ENCODE measurements at regions not wholly inside any gene's neighbourhood (a gene's known extent, or its start where the extent isn't known, plus 50 kb on each side); places are given as distances from the start of the nearest gene placed in this dataset.

- Histone ChIP-seq H3K4me1 (ENCODE audit: control insufficient read depth, insufficient read depth, low read length) (no peaks in the 10 kb centered on the region), H3K27me3 (ENCODE audit: control insufficient read depth, insufficient read depth, low read length) (no peaks in the 10 kb centered on the region), H3K4ac (ENCODE audit: low read depth, low read length) (no peak overlapping the region), H3K4me3 (ENCODE audit: insufficient read depth, low read depth, low read length) (no peak overlapping the region), H2AK9ac (replicated peaks; ENCODE audit: low read depth, low read length, poor library complexity) (no peak overlapping the region), H3K79me1 (ENCODE audit: low read depth in 1 of 2, low read length in 2 of 2) (0 out of 4 replicates have a peak, but pooled peaks cover 0 to 4% of the 10 kb centered on the region in 2 experiments), H3K27ac (ENCODE audit: insufficient read depth, low read length) (no peak overlapping the region), H4K5ac (ENCODE audit: low read depth, low read length) (no peak overlapping the region), H3K14ac (replicated peaks; ENCODE audit: low read depth, low read length) (no peak overlapping the region), H4K20me1 (ENCODE audit: insufficient read depth, low read length) (no peaks in the 10 kb centered on the region), H2BK120ac (ENCODE audit: low read depth, low read length) (no peak overlapping the region), H2BK5ac (ENCODE audit: low read depth, low read length, poor library complexity, severe bottlenecking) (no peak overlapping the region), H3K4me2 (ENCODE audit: low read depth, low read length) (no peak overlapping the region), H3K36me3 (ENCODE audit: control insufficient read depth, insufficient read depth, low read length) (peaks cover 6% of the 10 kb centered on the region), H3K9me3 (ENCODE audit: control insufficient read depth, insufficient read depth, low read length) (no peaks in the 10 kb centered on the region), H2BK20ac (ENCODE audit: low read depth, low read length) (no peak overlapping the region), H4K8ac (ENCODE audit: low read depth in 2 of 2, low read length in 2 of 2) (no peak overlapping the region), H3K9ac (ENCODE audit: low read depth, low read length) (no peak overlapping the region), H3K23ac (ENCODE audit: low read depth, low read length) (no peak overlapping the region), H3K18ac (ENCODE audit: low read depth, low read length) (no peak overlapping the region), H3K56ac (ENCODE audit: extremely low read depth, insufficient read depth, low read length) (no peak overlapping the region), H2BK15ac (ENCODE audit: low read depth, low read length) (no peak overlapping the region), H2AFZ (replicated peaks; ENCODE audit: low read length, poor library complexity) (no peak overlapping the region), H3K9me1 (ENCODE audit: insufficient read depth, low read length) (no peaks in the 10 kb centered on the region), H4K91ac (ENCODE audit: insufficient read depth, low read depth, low read length) (no peak overlapping the region), H2AK5ac (ENCODE audit: low read depth, low read length) (no peak overlapping the region)
- DNase-seq (no peak), ATAC-seq (ENCODE audit: low read depth) (no peak)
- ChIA-PET CTCF (no interaction called here), POLR2A (ENCODE audit: unreplicated experiment) (no interaction called here)
- in situ Hi-C loops (cut with MboI; ENCODE audit: low sequenced_read_pairs) (no loop called here), intact Hi-C loops (cut with micrococcal nuclease) (loop anchor here (10.0 kb wide), 1 partner anchor 51 kb away; no protein-coding TSS in a partner anchor), dilution Hi-C loops (cut with HindIII; ENCODE audit: low sequenced_read_pairs, unreplicated experiment) (no loop called here)
- WGBS, 2 experiments (ENCODE audit: extremely low coverage in 2 of 2, insufficient read length in 1 of 2), result no CpG with 5 or more reads among the region's 1 CpG
- TF ChIP-seq MAZ (IDR thresholded peaks at IDR 0.05; ENCODE audit: borderline replicate concordance, low read depth, low read length) (no peak), CTCF (conservative IDR thresholded peaks at IDR 0.05; ENCODE audit: low read depth, low read length) (no peak), NFE2L2 (IDR thresholded peaks at IDR 0.05; ENCODE audit: low read depth, low read length) (no peak), CHD1 (IDR thresholded peaks at IDR 0.05; ENCODE audit: low read depth, low read length) (no peak), USF2 (IDR thresholded peaks at IDR 0.05; ENCODE audit: low read depth, low read length) (no peak), SMC3 (IDR thresholded peaks at IDR 0.05; ENCODE audit: low read depth, low read length) (no peak), RAD21 (IDR thresholded peaks at IDR 0.05; ENCODE audit: low read length) (no peak), CEBPB (IDR thresholded peaks at IDR 0.05; ENCODE audit: low read depth, low read length) (no peak), BHLHE40 (IDR thresholded peaks at IDR 0.05; ENCODE audit: low read depth, low read length) (no peak), MAFK (IDR thresholded peaks at IDR 0.05; ENCODE audit: low read depth, low read length) (no peak), ELK1 (IDR thresholded peaks at IDR 0.05; ENCODE audit: borderline replicate concordance, low read depth, low read length) (no peak), FOS (IDR thresholded peaks at IDR 0.05; ENCODE audit: low read depth, low read length) (no peak), POLR2A (IDR thresholded peaks at IDR 0.05; ENCODE audit: low read depth, low read length) (no peak), MXI1 (IDR thresholded peaks at IDR 0.05; ENCODE audit: borderline replicate concordance, low read depth, low read length) (no peak)
- BruUV-seq (replicated peaks), result no TSS peak
Measured at GRCh38 chr4:122203407-122203806, 51.3 kb downstream of the BLTP1 start.
